ENCODE measurements at regions not wholly inside any gene's neighbourhood (a gene's known extent, or its start where the extent isn't known, plus 50 kb on each side); places are given as distances from the start of the nearest gene placed in this dataset.

DNA sequence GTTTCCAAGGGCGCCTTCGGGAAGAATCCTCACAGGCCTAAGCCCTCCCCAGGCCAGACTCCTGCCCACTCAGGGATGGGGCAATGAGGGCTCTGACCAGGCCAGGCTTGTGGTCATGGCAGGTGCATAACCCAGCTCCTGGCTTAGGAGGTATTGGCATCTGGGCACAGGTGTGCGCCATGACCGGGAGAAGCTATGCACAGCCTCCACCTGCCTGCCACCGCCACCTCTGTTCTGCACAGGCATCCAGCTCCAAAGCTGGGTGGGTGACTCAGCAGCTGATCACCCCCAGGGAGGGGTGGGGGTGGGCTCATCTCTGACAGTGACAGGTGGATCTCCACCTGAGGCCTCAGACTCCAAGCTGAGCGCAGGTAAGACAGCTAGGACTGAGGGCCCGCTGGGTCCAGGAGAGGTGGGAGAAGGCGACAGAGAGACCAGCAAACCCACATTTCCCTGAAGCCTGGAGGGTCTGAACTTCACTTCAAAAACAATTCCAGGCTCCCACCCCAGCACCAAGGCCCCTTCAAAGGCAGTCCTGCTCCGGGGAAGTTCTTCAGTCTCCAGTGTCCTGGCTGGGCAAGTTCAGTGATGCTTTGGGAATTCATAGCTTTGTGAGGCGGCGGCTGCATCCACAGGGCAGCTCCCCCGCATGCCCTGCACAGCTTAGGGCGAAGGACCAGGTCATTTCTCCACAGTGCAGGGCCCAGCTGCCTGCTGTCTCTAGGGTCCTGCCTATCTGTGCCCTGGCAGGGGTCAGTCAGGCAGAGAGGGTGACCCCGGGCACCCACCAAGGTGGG, 121.6 kb upstream of the SMURF2 start:
- ATAC-seq (ENCODE audit: low read depth) (no peak), DNase-seq (ENCODE audit: low spot score) (no peak)
- TF ChIP-seq, protein P1, sequence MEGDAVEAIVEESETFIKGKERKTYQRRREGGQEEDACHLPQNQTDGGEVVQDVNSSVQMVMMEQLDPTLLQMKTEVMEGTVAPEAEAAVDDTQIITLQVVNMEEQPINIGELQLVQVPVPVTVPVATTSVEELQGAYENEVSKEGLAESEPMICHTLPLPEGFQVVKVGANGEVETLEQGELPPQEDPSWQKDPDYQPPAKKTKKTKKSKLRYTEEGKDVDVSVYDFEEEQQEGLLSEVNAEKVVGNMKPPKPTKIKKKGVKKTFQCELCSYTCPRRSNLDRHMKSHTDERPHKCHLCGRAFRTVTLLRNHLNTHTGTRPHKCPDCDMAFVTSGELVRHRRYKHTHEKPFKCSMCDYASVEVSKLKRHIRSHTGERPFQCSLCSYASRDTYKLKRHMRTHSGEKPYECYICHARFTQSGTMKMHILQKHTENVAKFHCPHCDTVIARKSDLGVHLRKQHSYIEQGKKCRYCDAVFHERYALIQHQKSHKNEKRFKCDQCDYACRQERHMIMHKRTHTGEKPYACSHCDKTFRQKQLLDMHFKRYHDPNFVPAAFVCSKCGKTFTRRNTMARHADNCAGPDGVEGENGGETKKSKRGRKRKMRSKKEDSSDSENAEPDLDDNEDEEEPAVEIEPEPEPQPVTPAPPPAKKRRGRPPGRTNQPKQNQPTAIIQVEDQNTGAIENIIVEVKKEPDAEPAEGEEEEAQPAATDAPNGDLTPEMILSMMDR (IDR thresholded peaks at IDR 0.05; ENCODE audit: poor library complexity, severe bottlenecking): no peak
- H3K36me3 ChIP-seq (ENCODE audit: low read depth): peaks cover 7% of the 10 kb centered on the region; the same call in 1 of the 2 replicates
- peaks cover 13% of the 10 kb centered on the region for H3K4me1 ChIP-seq (ENCODE audit: insufficient read depth, poor library complexity, severe bottlenecking)
- H3K4me3 ChIP-seq (ENCODE audit: severe bottlenecking): no peak overlapping the region
- H3K27ac ChIP-seq (ENCODE audit: poor library complexity, severe bottlenecking): no peak overlapping the region
- H3K27me3 ChIP-seq (ENCODE audit: insufficient read depth, poor library complexity, severe bottlenecking): no peaks in the 10 kb centered on the region
- H3K9me3 ChIP-seq (ENCODE audit: severe bottlenecking): no peaks in the 10 kb centered on the region

DNA sequence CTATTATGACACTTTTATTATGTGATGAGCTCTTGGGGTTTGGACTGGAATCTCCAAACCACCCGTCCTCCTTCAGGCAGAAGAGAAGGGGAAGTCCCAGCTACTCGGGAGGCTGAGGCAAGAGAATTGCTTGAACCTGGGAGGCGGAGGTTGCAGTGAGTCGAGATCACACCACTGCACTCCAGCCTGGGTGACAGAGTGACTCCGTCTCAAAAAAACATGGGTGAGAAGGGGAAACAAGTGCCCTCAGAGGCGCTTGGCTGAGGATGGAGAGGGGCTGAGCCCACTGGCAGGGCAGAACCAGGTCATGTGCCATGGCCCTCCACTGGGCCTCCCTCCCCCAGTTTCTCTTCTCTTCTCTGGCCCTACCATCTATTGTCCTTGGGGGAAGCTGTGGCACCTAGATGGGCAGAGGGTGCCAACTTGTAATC, 120.9 kb upstream of the SMURF2 start:
- H3K4me1 ChIP-seq (ENCODE audit: insufficient read depth, poor library complexity, severe bottlenecking): peaks cover 13% of the 10 kb centered on the region
- no peaks in the 10 kb centered on the region for H3K27me3 ChIP-seq (ENCODE audit: insufficient read depth, poor library complexity, severe bottlenecking)
- no peaks in the 10 kb centered on the region for H3K9me3 ChIP-seq (ENCODE audit: severe bottlenecking)
- no peak overlapping the region for H3K27ac ChIP-seq (ENCODE audit: poor library complexity, severe bottlenecking)
- ATAC-seq (ENCODE audit: low read depth): no peak
- TF ChIP-seq, protein P1 (IDR thresholded peaks at IDR 0.05; ENCODE audit: poor library complexity, severe bottlenecking): no peak
- no peak for DNase-seq (ENCODE audit: low spot score)
- no peak overlapping the region for H3K4me3 ChIP-seq (ENCODE audit: severe bottlenecking)
- peaks cover 7% of the 10 kb centered on the region; the same call in 1 of the 2 replicates for H3K36me3 ChIP-seq (ENCODE audit: low read depth)

DNA sequence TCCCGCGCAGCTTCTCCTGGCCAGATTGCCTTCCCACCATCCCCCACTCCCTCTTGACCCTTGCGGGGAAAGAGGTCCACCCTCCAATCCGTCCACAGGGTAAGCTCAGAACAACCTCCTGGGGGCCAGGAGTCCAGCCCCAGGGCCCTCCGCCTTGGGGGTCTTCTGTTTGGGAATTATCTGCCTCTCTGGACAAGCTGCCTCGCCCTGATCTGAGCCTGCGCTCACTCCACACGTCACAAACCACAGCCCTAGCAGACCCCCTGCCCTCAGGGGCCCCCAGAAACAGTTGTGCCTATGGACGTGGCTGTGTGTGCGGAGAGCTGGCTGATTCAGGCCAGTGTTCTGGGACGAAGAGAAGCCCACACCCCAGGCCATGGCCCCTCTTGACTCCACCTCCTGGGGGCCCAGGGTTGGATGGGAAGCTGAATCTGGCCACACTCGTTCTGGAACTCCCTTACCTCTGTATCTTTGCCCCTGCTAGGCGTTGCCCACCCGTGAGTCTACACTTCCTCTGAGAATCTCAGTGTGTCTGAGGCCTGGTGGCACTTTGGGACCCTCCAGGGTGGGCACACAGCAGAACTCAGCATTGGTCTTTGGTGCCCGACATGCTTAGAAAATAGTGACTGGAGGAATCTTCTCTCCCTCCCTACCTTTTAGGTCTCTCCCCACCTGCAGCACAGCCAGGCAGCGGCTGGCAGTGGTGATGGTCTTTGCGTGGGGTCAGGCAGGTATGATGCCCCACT, 119.9 kb upstream of the SMURF2 start:
- peak overlapping the region; percentile 37 for H3K4me3 ChIP-seq (ENCODE audit: severe bottlenecking)
- no peaks in the 10 kb centered on the region for H3K27me3 ChIP-seq (ENCODE audit: insufficient read depth, poor library complexity, severe bottlenecking)
- H3K4me1 ChIP-seq (ENCODE audit: insufficient read depth, poor library complexity, severe bottlenecking): peaks cover 10% of the 10 kb centered on the region
- TF ChIP-seq, protein P1 (IDR thresholded peaks at IDR 0.05; ENCODE audit: poor library complexity, severe bottlenecking): no peak
- no peaks in the 10 kb centered on the region for H3K9me3 ChIP-seq (ENCODE audit: severe bottlenecking)
- peaks cover 7% of the 10 kb centered on the region; the same call in 1 of the 2 replicates for H3K36me3 ChIP-seq (ENCODE audit: low read depth)
- H3K27ac ChIP-seq (ENCODE audit: poor library complexity, severe bottlenecking): peak overlapping the region; percentile 18
- ATAC-seq (ENCODE audit: low read depth) (no peak), DNase-seq (ENCODE audit: low spot score) (no peak)

DNA sequence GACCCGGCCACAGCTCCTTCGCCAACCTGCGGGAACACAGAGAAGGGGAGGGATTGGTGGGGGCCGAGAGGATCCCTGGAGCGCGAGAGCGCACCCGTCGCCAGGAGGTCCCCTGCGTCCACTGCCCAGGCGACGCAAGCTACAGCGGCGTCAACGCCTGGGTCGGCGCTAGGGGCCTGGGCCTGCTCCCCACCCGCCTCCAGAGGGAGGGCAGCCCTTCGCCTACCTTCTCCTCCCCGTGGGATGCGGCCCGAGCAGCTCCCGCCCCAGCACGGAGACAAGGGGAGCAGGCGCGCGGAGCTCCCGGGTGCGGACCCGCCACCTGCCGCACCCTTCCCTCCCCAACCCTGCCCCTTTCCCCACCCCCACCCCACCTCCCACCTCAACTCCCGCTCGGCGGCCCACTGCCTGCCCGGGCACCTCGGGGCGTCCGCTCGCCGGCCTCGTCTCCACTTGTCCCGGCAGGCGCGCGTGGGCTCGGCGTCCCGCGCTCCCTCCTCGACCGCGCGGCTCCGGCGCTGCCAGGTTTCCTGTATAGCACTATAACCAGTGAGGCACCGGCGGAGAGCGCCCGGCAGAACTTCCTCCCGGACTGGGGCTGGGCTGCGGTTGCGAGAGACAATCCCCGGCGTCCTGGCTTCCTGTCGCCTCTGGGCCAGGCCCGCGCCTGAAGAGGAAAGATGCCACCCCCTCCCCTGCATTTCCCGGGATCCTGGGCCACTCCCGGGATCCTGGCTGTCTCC, 119.1 kb upstream of the SMURF2 start:
- Histone ChIP-seq H3K4me3 (ENCODE audit: severe bottlenecking) (peak overlapping the region; percentile 37), H3K4me1 (ENCODE audit: insufficient read depth, poor library complexity, severe bottlenecking) (peaks cover 3% of the 10 kb centered on the region), H3K27ac (ENCODE audit: poor library complexity, severe bottlenecking) (peak overlapping the region; percentile 18), H3K27me3 (ENCODE audit: insufficient read depth, poor library complexity, severe bottlenecking) (no peaks in the 10 kb centered on the region), H3K9me3 (ENCODE audit: severe bottlenecking) (no peaks in the 10 kb centered on the region), H3K36me3 (ENCODE audit: low read depth) (peaks cover 7% of the 10 kb centered on the region; the same call in 1 of the 2 replicates)
- DNase-seq (ENCODE audit: low spot score): no peak
- ATAC-seq (ENCODE audit: low read depth): peak; percentile 36
- TF ChIP-seq, protein P1 (IDR thresholded peaks at IDR 0.05; ENCODE audit: poor library complexity, severe bottlenecking): no peak
